Stimulated activated naive CD8-positive, alpha-beta T cell treated with anti-CD3 and anti-CD28 coated beads, Interleukin-15, amount 100 ng/mL, for 72 hours (primary cell): ENCODE measurements at regions not wholly inside any gene's neighbourhood (a gene's known extent, or its start where the extent isn't known, plus 50 kb on each side); places are given as distances from the start of the nearest gene placed in this dataset.
"Not testable (repeated sequence)": the region's sequence is repeated elsewhere in the genome, so short reads cannot be mapped to it uniquely, and the experiment has no call there.

Source experiments
- ATAC-seq: fragments of 150-1000 bp; cut with Tn5 transposase; 2 replicates; pipeline ENCODE4 v1.10.0; 2021; ENCODE audit warnings: mild to moderate bottlenecking, moderate library complexity
- DNase-seq, 2 donors: peaks; one replicate each; pipeline ENCODE4 v3.0.0; 2021 to 2022
- H3K27ac Mint-ChIP-seq, 2 donors: one replicate each; pipeline ENCODE4 v1.8.0; 2022; ENCODE audit warnings: mild to moderate bottlenecking in 2 of 2, mixed read lengths in 2 of 2, moderate library complexity in 2 of 2
- H3K27me3 Mint-ChIP-seq: one replicate; pipeline ENCODE4 v1.8.0; 2022; ENCODE audit warnings: mixed read lengths
- H3K4me1 Mint-ChIP-seq: one replicate; pipeline ENCODE4 v1.8.0; 2022; ENCODE audit warnings: mild to moderate bottlenecking, mixed read lengths
- H3K4me3 Mint-ChIP-seq, 2 donors: one replicate each; pipeline ENCODE4 v1.8.0; 2022; ENCODE audit warnings: mild to moderate bottlenecking in 2 of 2, mixed read lengths in 2 of 2, moderate library complexity in 1 of 2
- H3K9me3 Mint-ChIP-seq, 2 donors: one replicate each; pipeline ENCODE4 v1.8.0; 2022; ENCODE audit warnings: mixed read lengths in 2 of 2

DNA sequence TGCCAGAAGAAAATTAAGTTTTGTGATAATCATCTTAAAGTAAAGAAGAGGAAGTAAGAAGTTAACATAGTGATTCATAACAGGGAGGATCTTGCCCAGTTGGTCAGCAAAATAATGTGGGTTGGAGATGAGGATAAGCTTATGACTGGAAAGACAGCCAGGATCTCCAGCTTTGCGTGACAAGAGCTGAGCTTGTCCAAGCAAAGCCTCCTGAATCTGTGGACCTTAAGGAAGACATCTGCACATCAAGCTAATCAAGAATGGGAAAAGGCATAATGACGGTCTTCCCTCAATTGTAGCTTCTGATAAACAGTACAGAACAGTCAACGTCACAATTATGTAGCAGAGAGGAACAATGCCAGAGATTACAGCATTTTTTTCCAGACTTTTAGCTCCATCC, 744.7 kb upstream of the GOT2 start:
- Mint-ChIP-seq H3K4me3 (no peak overlapping the region), H3K4me1 (no peaks in the 10 kb centered on the region), H3K27me3 (no peaks in the 10 kb centered on the region), H3K9me3 (peaks cover 0 to 9% of the 10 kb centered on the region in 2 donors), H3K27ac (no peak overlapping the region)
- no peak for ATAC-seq
- no peak for DNase-seq

DNA sequence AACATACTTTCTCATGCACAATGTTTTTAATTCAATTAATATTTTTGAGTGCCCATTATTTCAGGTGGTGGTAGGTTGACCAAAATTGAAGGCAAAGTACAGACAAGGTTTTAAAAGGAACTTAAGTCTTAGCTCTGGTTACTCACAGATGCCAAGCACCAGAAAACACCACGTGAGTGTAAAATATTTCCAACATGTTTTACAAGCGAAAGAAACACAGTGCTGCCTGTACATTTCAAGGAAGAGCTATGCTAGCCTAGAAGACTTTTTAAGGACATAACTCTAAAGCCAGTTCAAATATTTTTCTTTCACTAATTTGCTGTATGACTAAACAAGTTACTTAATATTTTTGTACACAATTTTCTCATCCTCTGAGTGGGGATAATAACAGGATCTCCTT, 736.4 kb upstream of the GOT2 start:
- Mint-ChIP-seq H3K27me3 (no peaks in the 10 kb centered on the region), H3K9me3 (peaks cover 6 to 12% of the 10 kb centered on the region in 2 donors), H3K4me3 (no peak overlapping the region), H3K4me1 (no peaks in the 10 kb centered on the region), H3K27ac (no peak overlapping the region)
- no peak for ATAC-seq
- DNase-seq = no peak

DNA sequence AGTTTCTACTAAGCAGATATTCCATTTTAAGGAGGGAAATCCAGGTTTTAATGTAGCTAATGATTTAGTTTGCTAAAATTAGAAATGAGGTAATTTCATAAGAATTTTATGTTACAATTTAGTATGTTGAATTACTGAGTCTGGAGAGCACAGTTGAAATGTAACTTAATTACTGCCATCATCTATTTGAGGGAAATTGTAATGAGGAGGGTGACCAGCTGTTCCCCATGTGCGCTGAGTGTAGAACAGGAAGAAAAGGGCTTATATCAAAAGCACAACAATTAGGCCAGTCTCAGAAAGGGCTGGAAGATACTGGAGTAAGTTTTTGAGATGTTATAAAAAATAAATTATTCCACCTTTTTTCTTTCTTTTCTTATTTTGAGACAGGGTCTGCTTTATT, 735.1 kb upstream of the GOT2 start:
- Mint-ChIP-seq H3K27me3 (no peaks in the 10 kb centered on the region), H3K4me3 (no peak overlapping the region), H3K27ac (no peak overlapping the region), H3K9me3 (peaks cover 6 to 12% of the 10 kb centered on the region in 2 donors), H3K4me1 (no peaks in the 10 kb centered on the region)
- no peak for ATAC-seq
- DNase-seq = no peak

DNA sequence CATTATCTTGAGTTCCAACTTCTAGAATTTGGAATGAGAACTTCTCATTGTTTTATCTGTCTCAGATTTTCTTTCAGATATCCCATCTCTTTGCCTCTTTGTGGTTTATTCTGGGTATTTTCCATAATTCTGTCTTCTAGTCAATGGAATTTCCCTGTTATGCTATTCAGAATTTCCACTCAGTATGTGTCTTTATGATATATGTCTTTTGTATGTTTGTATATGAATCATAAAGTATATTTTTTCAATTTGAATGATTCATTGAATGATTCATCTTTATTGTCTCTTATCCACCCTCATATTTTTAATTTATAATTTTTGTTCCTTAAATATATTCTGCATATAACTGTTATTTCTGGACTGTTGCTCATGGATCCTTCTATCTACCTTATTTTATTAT, 729.7 kb upstream of the GOT2 start:
- no peaks in the 10 kb centered on the region for H3K4me1 Mint-ChIP-seq
- no peak for DNase-seq

DNA sequence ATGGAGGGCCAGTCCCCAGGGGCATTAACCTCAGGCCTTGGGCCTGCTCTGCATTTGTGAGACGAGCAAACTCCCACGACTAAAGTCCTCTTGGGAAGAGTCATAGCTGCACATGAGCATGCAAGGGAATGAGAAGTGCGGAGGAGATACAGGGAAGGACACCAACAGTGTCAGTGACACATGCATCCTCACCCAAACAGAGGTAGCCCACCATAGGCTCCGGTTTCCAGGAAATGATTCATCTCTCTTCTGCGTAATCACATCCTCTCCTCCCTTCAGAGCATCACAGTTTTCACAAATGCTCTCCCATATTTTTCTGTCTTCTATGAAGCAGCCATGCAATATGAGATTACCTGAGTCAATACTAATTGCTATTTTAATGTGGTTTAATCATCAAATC, 725.7 kb upstream of the GOT2 start:
- ATAC-seq (no peak), DNase-seq (no peak)
- H3K27me3 Mint-ChIP-seq = no peaks in the 10 kb centered on the region
- H3K4me1 Mint-ChIP-seq = no peaks in the 10 kb centered on the region
- H3K27ac Mint-ChIP-seq = no peak overlapping the region
- H3K9me3 Mint-ChIP-seq = peaks cover 4 to 9% of the 10 kb centered on the region in 2 donors
- H3K4me3 Mint-ChIP-seq = no peak overlapping the region

More for the DNA sequence above, 729.7 kb upstream of the GOT2 start:
- Mint-ChIP-seq H3K27ac (no peak overlapping the region), H3K4me3 (no peak overlapping the region), H3K9me3 (peaks cover 10% of the 10 kb centered on the region in 2 donors), H3K27me3 (no peaks in the 10 kb centered on the region)
- ATAC-seq = no peak

DNA sequence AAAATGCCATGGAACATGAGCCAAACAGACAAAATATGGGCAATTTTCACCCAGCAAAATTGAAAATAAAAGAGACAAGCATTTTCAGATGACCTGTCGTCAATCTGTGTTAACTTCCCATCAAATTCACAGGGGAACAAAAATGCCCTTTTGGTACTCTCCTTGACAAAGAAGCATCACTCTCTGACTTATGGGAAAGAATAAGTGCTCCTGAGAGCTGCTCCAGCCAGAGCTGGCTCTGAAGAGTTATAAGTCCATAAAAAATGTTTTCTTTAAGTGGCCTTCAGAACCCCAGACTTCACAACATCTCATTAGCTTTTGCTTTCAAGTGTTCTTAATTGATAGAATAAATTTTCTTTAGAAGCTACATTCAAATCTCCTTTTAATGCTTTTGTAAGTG, 721.4 kb upstream of the GOT2 start:
- ATAC-seq = no peak
- no peak overlapping the region for H3K27ac Mint-ChIP-seq
- peaks cover 6 to 20% of the 10 kb centered on the region in 2 donors for H3K9me3 Mint-ChIP-seq
- no peaks in the 10 kb centered on the region for H3K27me3 Mint-ChIP-seq
- no peaks in the 10 kb centered on the region for H3K4me1 Mint-ChIP-seq
- no peak for DNase-seq
- no peak overlapping the region for H3K4me3 Mint-ChIP-seq

DNA sequence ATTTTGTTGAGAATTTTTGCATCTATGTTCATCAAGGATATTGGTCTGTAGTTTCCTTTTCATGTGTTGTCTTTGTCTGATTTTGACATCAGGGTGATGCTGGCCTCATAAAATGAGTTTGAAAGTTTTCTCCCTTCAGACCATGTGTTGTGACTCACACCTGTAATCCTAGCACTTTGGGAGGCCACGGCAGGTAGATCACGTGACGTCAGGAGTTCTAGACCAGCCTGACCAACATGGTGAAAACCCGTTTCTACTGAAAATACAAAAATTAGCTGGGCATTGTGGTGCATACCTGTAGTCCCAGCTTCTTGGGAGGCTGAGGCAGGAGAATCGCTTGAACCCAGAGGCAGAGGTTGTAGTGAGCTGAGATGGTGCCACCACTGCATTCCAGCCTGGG, 716.4 kb upstream of the GOT2 start:
- not testable (repeated sequence) for ATAC-seq, H3K4me3 Mint-ChIP-seq, H3K4me1 Mint-ChIP-seq, H3K27ac Mint-ChIP-seq, H3K27me3 Mint-ChIP-seq, DNase-seq
- H3K9me3 Mint-ChIP-seq = peaks cover 7 to 19% of the 10 kb centered on the region in 2 donors

DNA sequence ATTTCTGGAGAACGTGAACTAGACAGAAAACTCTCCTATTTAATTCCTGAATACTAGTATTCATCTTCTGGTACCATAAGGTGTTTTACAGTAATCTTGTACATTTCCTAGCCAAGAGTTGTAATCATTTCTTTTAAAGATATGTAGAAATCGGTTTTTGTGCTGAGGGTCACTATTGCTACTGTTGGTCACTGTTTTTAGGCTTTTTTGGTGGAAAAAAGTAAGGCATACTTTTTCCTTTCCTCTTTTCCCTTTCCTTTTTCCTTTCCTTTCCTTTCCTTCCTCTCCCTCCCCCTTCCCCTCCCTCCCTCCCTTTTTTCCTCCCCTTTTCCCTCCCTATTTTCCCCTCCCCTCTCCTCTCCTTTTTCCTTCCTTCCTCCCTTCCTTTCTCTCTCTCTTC, 706.4 kb upstream of the GOT2 start:
- Mint-ChIP-seq H3K4me1 (no peaks in the 10 kb centered on the region), H3K27ac (no peak overlapping the region), H3K27me3 (no peaks in the 10 kb centered on the region), H3K9me3 (peaks cover 0 to 6% of the 10 kb centered on the region in 2 donors), H3K4me3 (no peak overlapping the region)
- no peak for ATAC-seq
- no peak for DNase-seq

DNA sequence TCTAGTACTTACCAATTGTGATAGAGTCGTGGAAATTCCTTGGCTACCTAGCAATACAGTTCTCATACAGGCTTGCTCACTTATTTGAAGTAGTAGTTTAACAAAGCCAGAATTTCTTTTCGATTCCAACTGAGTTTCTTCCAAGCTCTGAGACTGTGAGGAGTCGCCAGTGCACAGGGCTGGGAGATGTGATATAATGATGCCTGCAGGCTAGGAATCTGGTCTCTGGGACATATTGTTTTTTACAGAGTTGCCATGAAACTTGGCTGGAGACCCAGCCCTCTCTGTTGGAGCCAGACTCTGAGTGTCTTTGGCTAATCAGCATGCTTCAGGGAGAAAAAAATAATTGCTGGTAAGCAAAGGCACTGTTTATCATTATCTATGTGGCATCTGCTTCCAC, 698.8 kb upstream of the GOT2 start:
- no peak for DNase-seq
- no peaks in the 10 kb centered on the region for H3K27me3 Mint-ChIP-seq
- no peak for ATAC-seq
- H3K4me1 Mint-ChIP-seq = no peaks in the 10 kb centered on the region
- peaks cover 5 to 6% of the 10 kb centered on the region in 2 donors for H3K9me3 Mint-ChIP-seq
- H3K27ac Mint-ChIP-seq = no peak overlapping the region
- H3K4me3 Mint-ChIP-seq = no peak overlapping the region

DNA sequence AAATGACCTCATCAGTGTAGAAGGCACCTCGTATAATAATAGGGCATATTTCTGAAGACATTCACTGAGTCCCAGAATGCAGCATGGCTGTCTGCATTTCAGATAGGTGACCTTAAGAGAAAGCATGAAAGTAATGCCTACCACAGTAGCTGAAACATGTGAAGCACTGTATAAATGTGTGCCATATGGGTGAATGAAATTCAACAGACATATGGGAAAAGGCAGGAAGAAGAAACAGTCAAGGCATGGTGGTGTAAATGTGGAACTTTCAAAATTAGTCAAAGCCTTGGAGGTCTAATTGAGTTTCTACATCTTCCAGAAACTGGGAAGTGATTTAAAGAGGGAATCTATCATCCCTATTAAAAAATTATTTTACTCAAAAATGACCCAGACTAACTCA, 698.2 kb upstream of the GOT2 start:
- no peaks in the 10 kb centered on the region for H3K27me3 Mint-ChIP-seq
- H3K4me1 Mint-ChIP-seq = no peaks in the 10 kb centered on the region
- peaks cover 5 to 6% of the 10 kb centered on the region in 2 donors for H3K9me3 Mint-ChIP-seq
- H3K27ac Mint-ChIP-seq = no peak overlapping the region
- ATAC-seq (no peak), DNase-seq (no peak)
- no peak overlapping the region for H3K4me3 Mint-ChIP-seq

DNA sequence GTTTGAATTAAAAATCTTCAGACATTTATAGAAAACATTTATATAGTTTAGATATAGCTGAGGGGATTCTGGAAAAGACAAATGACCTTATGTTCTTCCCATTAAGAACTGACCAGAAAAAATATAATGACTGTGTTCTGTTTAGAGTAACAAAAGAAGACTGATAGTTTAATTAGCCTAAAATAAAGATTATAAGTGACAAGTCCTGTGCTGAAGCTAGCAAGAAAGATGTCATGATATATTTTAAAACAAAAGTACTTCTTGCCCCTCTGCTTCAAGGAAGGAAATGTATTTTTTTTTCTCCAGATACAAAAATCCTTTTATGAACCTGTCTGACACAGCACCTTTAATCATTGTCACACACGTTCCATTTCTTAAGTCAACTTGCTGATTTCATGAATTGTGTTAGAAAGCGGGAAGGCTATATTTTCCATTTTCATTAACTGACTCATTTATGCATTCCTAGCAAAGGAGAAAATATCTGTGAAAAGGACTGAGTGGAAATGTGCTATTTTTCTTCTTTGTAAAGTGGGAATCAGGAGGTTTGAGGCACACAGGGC, 690.7 kb upstream of the GOT2 start:
- DNase-seq = no peak
- Mint-ChIP-seq H3K27me3 (no peaks in the 10 kb centered on the region), H3K27ac (no peak overlapping the region), H3K9me3 (peaks cover 0 to 5% of the 10 kb centered on the region in 2 donors), H3K4me1 (no peaks in the 10 kb centered on the region), H3K4me3 (no peak overlapping the region)
- ATAC-seq = no peak

DNA sequence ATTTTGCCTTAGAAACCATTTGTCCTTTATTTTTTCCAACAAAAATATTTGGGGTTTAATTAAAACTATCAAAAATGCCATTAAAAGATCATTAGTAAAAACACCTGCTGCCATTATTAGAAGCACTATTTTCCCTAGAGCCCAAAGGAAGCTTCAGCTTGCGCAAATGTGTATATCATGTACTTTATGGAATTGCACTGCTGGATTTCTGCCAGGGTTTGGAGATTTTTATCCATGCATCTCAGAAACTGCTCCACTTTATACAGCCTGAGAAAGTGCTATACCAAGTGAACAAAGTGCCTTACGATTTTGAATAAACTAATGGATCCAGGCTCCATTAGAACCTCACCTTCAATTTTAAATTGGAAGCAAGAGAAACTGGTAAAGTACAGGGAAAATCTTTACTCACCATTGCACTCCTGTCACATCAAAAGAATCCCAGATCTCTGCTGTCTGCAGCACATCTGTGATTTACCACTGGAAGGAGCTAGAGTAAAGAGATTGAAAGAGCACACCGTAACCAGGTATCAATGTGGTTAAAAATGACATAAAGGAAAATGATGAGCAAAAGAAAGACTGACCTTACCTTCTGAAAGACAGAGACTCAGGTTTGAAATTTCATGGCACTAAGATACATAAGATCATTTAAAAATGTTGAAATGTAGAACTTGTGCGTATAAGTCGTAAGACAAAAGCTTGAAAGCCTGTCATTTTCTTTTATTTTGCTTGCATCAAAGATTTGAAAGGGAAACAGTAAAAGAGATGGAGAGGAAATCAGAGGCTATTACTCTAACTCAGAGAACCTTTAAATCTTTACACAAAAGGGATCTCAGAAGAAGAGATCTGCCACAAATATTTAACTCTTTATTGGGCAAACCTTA, 678.1 kb upstream of the GOT2 start:
- Mint-ChIP-seq H3K27ac (no peak overlapping the region), H3K27me3 (no peaks in the 10 kb centered on the region), H3K4me1 (no peaks in the 10 kb centered on the region), H3K9me3 (no peaks in the 10 kb centered on the region), H3K4me3 (no peak overlapping the region)
- ATAC-seq = no peak
- no peak for DNase-seq

DNA sequence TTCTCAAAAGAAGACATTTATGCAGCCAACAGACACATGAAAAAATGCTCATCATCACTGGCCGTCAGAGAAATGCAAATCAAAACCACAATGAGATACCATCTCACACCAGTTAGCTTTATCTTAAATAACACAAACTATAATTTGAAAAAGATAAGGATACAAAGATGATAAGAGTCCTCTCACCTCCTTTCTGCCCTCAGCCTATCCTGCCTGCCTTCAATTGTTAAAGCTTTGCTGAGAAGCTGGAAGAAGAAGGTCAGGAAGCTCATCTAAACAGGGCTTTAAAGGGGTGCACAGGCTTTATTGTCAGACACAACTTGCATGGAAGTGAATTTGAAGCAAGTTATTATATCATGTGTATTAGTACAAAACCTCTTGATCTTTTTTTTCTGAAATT, 676.3 kb upstream of the GOT2 start:
- ATAC-seq (no peak), DNase-seq (no peak)
- Mint-ChIP-seq H3K9me3 (peaks cover 0 to 4% of the 10 kb centered on the region in 2 donors), H3K27me3 (no peaks in the 10 kb centered on the region), H3K4me1 (no peaks in the 10 kb centered on the region), H3K4me3 (no peak overlapping the region), H3K27ac (no peak overlapping the region)

DNA sequence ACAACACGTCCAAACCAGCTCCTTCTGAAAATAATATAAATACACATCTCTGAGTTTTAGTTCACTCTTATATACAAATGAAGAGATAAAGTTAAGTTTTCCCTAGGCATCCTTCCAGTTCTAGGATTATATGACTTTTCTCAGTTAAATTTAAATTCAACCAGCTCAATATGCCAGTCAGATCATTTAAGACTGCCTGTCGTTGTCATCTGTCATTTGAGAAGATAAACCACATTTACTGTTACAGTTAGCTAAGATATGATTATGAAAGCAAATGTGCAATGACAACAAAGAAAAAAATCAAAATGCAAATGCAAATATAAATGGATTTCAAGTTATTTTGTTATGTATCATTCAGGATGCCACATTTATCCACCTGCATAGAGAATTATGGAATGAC, 671.7 kb upstream of the GOT2 start:
- Mint-ChIP-seq H3K27me3 (no peaks in the 10 kb centered on the region), H3K4me3 (no peak overlapping the region), H3K27ac (no peak overlapping the region), H3K4me1 (no peaks in the 10 kb centered on the region), H3K9me3 (peaks cover 0 to 4% of the 10 kb centered on the region in 2 donors)
- ATAC-seq (no peak), DNase-seq (no peak)

DNA sequence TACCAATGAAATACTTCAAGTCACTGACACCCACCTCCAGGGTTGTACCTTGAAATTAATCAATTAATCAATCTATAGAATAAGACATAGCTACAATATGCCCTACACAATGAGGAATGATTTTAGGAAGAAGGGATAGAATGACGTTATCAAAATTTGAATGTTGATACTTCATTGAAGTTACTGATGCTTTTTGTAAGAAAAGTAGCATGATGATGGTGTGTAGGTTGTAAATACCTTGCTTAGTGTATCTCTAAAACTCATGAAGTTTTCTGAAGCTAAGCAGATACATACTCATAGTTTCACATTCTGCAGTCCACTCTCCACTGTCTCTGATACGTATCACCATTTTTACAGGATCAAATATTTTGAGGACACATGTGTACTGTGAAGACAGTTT, 670.4 kb upstream of the GOT2 start:
- no peak for DNase-seq
- Mint-ChIP-seq H3K4me3 (no peak overlapping the region), H3K27me3 (no peaks in the 10 kb centered on the region), H3K27ac (no peak overlapping the region), H3K9me3 (peaks cover 0 to 4% of the 10 kb centered on the region in 2 donors), H3K4me1 (no peaks in the 10 kb centered on the region)
- no peak for ATAC-seq

DNA sequence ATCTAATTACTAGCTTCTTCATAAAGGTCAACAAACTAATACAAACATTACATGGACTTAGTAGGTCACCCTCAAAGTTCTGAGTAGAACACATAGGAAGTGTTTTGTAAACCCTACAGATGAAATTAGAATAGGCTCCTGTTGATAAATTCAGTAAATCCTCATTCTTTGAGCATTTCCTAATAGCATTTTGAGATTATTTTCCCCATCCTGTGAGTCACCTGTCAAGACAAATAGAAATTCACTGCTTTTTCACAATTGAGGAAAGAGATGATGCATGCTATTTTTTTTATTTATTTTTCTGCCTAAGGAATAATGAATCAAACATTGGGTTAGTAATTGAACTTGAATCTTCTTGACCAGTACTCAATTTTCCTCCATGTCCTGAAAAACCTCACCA, 666.7 kb upstream of the GOT2 start:
- Mint-ChIP-seq H3K9me3 (peaks cover 6 to 13% of the 10 kb centered on the region in 2 donors), H3K4me3 (no peak overlapping the region), H3K4me1 (no peaks in the 10 kb centered on the region), H3K27ac (no peak overlapping the region), H3K27me3 (no peaks in the 10 kb centered on the region)
- ATAC-seq (no peak), DNase-seq (no peak)
